Neural cell (in vitro differentiated cells): ENCODE measurements at regions not wholly inside any gene's neighbourhood (a gene's known extent, or its start where the extent isn't known, plus 50 kb on each side); places are given as distances from the start of the nearest gene placed in this dataset.

ENCODE experiments used
- H2AFZ ChIP-seq: fragments of 200-600, 300-800 bp; sonication (generic), shearing (Covaris generic); 2 replicates; pipeline ENCODE4 v1.6.0; 2014; ENCODE audit warnings: low read depth, mild to moderate bottlenecking, antibody characterized with exemption, low read length, moderate library complexity
- H3F3A ChIP-seq: fragments of 200-600 bp; shearing (Covaris generic); 2 replicates; pipeline ENCODE4 v1.6.1; 2016; ENCODE audit warnings: mild to moderate bottlenecking, moderate library complexity, mixed read lengths, antibody characterized with exemption, low read length; ENCODE audit not compliant: insufficient read depth, poor library complexity, severe bottlenecking
- H3K27ac ChIP-seq: fragments of 200-600, 300-800 bp; sonication (generic), shearing (Covaris generic); 2 replicates; pipeline ENCODE4 v1.5.1; 2014; ENCODE audit warnings: mild to moderate bottlenecking, low read length, moderate library complexity
- H3K27me3 ChIP-seq: fragments of 300-800, 200-600 bp; sonication (generic), shearing (Covaris generic); 2 replicates; pipeline ENCODE4 v1.6.0; 2014; ENCODE audit warnings: mild to moderate bottlenecking, low read depth, low read length, moderate library complexity; ENCODE audit not compliant: insufficient read depth
- H3K36me3 ChIP-seq: fragments of 300-800, 200-600 bp; sonication (generic), shearing (Covaris generic); 2 replicates; pipeline ENCODE4 v1.5.1; 2014; ENCODE audit warnings: mild to moderate bottlenecking, antibody characterized with exemption, low read length, moderate library complexity; ENCODE audit not compliant: insufficient read depth
- H3K4me2 ChIP-seq: fragments of 300-800, 200-600 bp; sonication (generic), shearing (Covaris generic); 2 replicates; pipeline ENCODE4 v1.6.0; 2014; ENCODE audit warnings: mild to moderate bottlenecking, low read length
- H3K4me3 ChIP-seq: fragments of 300-800, 200-600 bp; sonication (generic), shearing (Covaris generic); 2 replicates; pipeline ENCODE4 v1.5.1; 2014; ENCODE audit warnings: mild to moderate bottlenecking, low read length, moderate library complexity
- H3K79me2 ChIP-seq: fragments of 200-600 bp; shearing (Covaris generic); replicated peaks from 2 replicates; pipeline ENCODE4 v1.6.0; 2014; ENCODE audit warnings: mild to moderate bottlenecking, low read length, moderate library complexity; ENCODE audit not compliant: insufficient read depth
- H3K9ac ChIP-seq: fragments of 300-800, 200-600 bp; sonication (generic), shearing (Covaris generic); 2 replicates; pipeline ENCODE4 v1.6.1; 2016; ENCODE audit warnings: mild to moderate bottlenecking, low read length, mixed read lengths
- H3K9me2 ChIP-seq: fragments of 200-600 bp; shearing (Covaris generic); 2 replicates; pipeline ENCODE4 v1.6.1; 2016; ENCODE audit warnings: mild to moderate bottlenecking, low read length, mixed read lengths; ENCODE audit not compliant: insufficient read depth
- H3K9me3 ChIP-seq: fragments of 200-600, 300-800 bp; sonication (generic), shearing (Covaris generic); 2 replicates; pipeline ENCODE4 v1.6.1; 2016; ENCODE audit warnings: mild to moderate bottlenecking, mixed run types, low read length, moderate library complexity, mixed read lengths
- H4K20me1 ChIP-seq: fragments of 200-600 bp; shearing (Covaris generic); 2 replicates; pipeline ENCODE4 v1.6.1; 2016; ENCODE audit warnings: mild to moderate bottlenecking, mixed run types; ENCODE audit not compliant: insufficient read depth
- EP300 ChIP-seq: fragments of 450-650 bp; conservative IDR thresholded peaks from 2 replicates; pipeline ENCODE4 v1.6.1; 2014; ENCODE audit warnings: antibody characterized with exemption, mild to moderate bottlenecking, moderate library complexity; ENCODE audit not compliant: poor library complexity, severe bottlenecking
- EZH2 ChIP-seq: fragments of 200-600, 300-800 bp; shearing (Covaris generic), sonication (generic); IDR thresholded peaks from 2 replicates; pipeline ENCODE4 v1.6.1; 2014; ENCODE audit warnings: antibody characterized with exemption, low read length, borderline replicate concordance, mild to moderate bottlenecking; ENCODE audit not compliant: insufficient read depth, poor library complexity, severe bottlenecking
- MXI1 ChIP-seq: fragments of 450-650 bp; conservative IDR thresholded peaks from 2 replicates; pipeline ENCODE4 v1.6.1; 2014; ENCODE audit warnings: antibody characterized with exemption, mild to moderate bottlenecking; ENCODE audit not compliant: poor library complexity, severe bottlenecking
- POLR2AphosphoS5 ChIP-seq: IDR thresholded peaks from 2 replicates; pipeline ENCODE4 v1.6.1; 2012
- RAD21 ChIP-seq: fragments of 450-650 bp; conservative IDR thresholded peaks from 2 replicates; pipeline ENCODE4 v1.6.1; 2014; ENCODE audit warnings: antibody characterized with exemption, mild to moderate bottlenecking, moderate library complexity
- SMC3 ChIP-seq: fragments of 450-650 bp; conservative IDR thresholded peaks from 2 replicates; pipeline ENCODE4 v1.6.1; 2014; ENCODE audit warnings: antibody characterized with exemption, mild to moderate bottlenecking, moderate library complexity; ENCODE audit not compliant: poor library complexity
- TAF1 ChIP-seq: IDR thresholded peaks from 2 replicates; pipeline ENCODE4 v1.6.1; 2012; ENCODE audit warnings: low read depth
- TF ChIP-seq, protein P1 (sequence below): IDR thresholded peaks from 2 replicates; pipeline ENCODE4 v1.6.1; 2012; ENCODE audit warnings: borderline replicate concordance
- TF ChIP-seq, protein P2 (sequence below): fragments of 450-650 bp; IDR thresholded peaks from 2 replicates; pipeline ENCODE4 v1.5.1; 2014; ENCODE audit warnings: antibody characterized with exemption, mild to moderate bottlenecking, moderate library complexity; ENCODE audit not compliant: poor library complexity, severe bottlenecking

DNA sequence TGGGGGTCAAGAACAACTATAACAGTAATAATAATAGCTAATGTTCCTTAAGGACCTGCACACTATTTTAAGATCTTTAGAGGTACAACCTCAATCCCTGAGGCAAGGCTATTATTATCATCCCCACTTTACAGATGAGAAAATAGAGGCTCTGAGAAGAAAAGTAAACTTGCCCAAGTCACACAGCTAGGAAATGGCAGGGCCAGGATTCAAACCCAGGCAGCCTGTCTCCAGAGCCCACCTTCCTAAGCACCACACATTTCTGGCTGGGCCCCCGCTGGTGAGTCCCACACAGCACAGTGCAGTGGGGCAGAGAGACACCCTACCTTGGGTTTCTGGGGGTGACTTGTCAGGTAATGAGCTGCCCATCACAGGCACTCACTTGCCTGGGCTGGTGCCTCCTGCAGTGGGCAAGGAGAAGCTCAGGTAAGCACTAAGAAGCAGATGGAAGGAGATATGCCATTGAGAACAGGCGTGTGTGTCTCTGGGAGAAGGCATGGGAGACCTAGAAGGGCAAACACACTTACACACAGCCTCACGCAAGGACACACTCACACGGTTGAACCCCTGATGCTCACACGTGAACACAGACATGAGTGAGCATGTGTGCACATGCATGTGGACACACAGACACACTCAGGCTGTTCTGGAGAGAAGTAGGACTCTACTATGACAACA, 104.4 kb upstream of the ZMIZ1 start:
- no peak overlapping the region for H3K27ac ChIP-seq

DNA sequence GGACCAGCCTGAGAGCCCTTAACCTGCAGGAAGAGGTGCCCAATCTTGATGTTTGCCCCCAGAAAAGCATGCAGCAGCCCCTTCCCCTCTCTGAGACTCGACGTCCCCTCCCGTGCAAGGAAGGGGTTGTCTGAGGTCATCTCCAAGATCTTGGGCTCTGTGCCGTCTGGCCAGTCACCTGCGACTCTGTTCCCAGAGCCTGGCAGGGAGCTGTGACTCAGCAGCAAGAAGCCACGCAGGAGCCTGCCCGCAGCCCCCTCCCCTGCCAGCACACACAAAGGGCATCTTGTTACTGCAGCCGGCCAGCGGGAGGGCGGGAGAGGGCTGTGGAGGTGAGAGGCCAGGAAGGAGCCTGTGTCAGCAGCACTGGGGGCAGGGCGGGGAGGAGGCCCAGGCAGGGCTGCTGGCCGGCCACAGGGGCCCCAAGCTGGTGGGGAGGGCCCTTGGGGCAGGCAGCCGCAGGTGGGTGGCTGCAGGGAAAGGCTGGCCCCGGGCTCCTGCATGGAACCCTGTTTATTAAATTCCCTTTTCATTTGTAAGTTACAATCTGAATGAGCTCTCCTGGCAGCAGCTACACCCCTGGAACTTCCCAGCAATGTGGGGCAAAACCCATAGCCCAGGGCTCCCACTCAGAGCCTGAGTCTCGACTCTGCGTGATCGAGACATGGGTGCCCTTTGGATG, 103.7 kb upstream of the ZMIZ1 start:
- no peaks in the 10 kb centered on the region for H3K27me3 ChIP-seq
- H3K36me3 ChIP-seq, result no peaks in the 10 kb centered on the region
- H3K9ac ChIP-seq, result peak overlapping the region; percentile 29
- no peaks in the 10 kb centered on the region for H3K79me2 ChIP-seq
- no peaks in the 10 kb centered on the region for H3K9me2 ChIP-seq
- H3K9me3 ChIP-seq, result no peaks in the 10 kb centered on the region
- TF ChIP-seq SMC3 (no peak), EZH2 (no peak), TAF1 (no peak), RAD21 (no peak), MXI1 (no peak), POLR2AphosphoS5 (no peak), EP300 (no peak)
- TF ChIP-seq, protein P1, sequence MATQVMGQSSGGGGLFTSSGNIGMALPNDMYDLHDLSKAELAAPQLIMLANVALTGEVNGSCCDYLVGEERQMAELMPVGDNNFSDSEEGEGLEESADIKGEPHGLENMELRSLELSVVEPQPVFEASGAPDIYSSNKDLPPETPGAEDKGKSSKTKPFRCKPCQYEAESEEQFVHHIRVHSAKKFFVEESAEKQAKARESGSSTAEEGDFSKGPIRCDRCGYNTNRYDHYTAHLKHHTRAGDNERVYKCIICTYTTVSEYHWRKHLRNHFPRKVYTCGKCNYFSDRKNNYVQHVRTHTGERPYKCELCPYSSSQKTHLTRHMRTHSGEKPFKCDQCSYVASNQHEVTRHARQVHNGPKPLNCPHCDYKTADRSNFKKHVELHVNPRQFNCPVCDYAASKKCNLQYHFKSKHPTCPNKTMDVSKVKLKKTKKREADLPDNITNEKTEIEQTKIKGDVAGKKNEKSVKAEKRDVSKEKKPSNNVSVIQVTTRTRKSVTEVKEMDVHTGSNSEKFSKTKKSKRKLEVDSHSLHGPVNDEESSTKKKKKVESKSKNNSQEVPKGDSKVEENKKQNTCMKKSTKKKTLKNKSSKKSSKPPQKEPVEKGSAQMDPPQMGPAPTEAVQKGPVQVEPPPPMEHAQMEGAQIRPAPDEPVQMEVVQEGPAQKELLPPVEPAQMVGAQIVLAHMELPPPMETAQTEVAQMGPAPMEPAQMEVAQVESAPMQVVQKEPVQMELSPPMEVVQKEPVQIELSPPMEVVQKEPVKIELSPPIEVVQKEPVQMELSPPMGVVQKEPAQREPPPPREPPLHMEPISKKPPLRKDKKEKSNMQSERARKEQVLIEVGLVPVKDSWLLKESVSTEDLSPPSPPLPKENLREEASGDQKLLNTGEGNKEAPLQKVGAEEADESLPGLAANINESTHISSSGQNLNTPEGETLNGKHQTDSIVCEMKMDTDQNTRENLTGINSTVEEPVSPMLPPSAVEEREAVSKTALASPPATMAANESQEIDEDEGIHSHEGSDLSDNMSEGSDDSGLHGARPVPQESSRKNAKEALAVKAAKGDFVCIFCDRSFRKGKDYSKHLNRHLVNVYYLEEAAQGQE, result no peak
- TF ChIP-seq, protein P2, sequence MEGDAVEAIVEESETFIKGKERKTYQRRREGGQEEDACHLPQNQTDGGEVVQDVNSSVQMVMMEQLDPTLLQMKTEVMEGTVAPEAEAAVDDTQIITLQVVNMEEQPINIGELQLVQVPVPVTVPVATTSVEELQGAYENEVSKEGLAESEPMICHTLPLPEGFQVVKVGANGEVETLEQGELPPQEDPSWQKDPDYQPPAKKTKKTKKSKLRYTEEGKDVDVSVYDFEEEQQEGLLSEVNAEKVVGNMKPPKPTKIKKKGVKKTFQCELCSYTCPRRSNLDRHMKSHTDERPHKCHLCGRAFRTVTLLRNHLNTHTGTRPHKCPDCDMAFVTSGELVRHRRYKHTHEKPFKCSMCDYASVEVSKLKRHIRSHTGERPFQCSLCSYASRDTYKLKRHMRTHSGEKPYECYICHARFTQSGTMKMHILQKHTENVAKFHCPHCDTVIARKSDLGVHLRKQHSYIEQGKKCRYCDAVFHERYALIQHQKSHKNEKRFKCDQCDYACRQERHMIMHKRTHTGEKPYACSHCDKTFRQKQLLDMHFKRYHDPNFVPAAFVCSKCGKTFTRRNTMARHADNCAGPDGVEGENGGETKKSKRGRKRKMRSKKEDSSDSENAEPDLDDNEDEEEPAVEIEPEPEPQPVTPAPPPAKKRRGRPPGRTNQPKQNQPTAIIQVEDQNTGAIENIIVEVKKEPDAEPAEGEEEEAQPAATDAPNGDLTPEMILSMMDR, result no peak
- H3K4me2 ChIP-seq, result no peak overlapping the region
- H3K4me3 ChIP-seq, result no peak overlapping the region
- H4K20me1 ChIP-seq, result no peaks in the 10 kb centered on the region
- no peaks in the 10 kb centered on the region for H3F3A ChIP-seq
- no peak overlapping the region for H2AFZ ChIP-seq
- H3K27ac ChIP-seq, result no peak overlapping the region

More for the DNA sequence above, 104.4 kb upstream of the ZMIZ1 start:
- Histone ChIP-seq H3K27me3 (no peaks in the 10 kb centered on the region), H3K36me3 (no peaks in the 10 kb centered on the region), H3F3A (no peaks in the 10 kb centered on the region), H4K20me1 (no peaks in the 10 kb centered on the region), H3K9me3 (no peaks in the 10 kb centered on the region), H2AFZ (no peak overlapping the region), H3K4me2 (no peak overlapping the region), H3K79me2 (no peaks in the 10 kb centered on the region), H3K4me3 (no peak overlapping the region), H3K9me2 (no peaks in the 10 kb centered on the region), H3K9ac (no peak overlapping the region)
- no peak for TF ChIP-seq TAF1
- no peak for TF ChIP-seq EZH2
- TF ChIP-seq, protein P2, result no peak
- TF ChIP-seq POLR2AphosphoS5, result no peak
- TF ChIP-seq, protein P1, result no peak
- no peak for TF ChIP-seq MXI1
- TF ChIP-seq RAD21, result no peak
- TF ChIP-seq EP300, result no peak
- TF ChIP-seq SMC3, result no peak
